SK-N-SH treated with all-trans-retinoic acid at 6 μM for 48 hours (cell line): ENCODE measurements at regions not wholly inside any gene's neighbourhood (a gene's known extent, or its start where the extent isn't known, plus 50 kb on each side); places are given as distances from the start of the nearest gene placed in this dataset.

Source experiments
- ATAC-seq: fragments of 200-7000 bp; cut with Tn5 transposase; 3 replicates; pipeline ENCODE4 v1.9.1; 2020; ENCODE audit warnings: mild to moderate bottlenecking, moderate library complexity
- ARNTL ChIP-seq: fragments of 450-650 bp; formaldehyde crosslinking; IDR thresholded peaks from 2 replicates; pipeline ENCODE4 v1.5.0; 2020; ENCODE audit warnings: low read depth, mild to moderate bottlenecking, moderate library complexity, borderline replicate concordance
- BACH2 ChIP-seq: fragments of 250-450 bp; sonication (Bioruptor Pico); IDR thresholded peaks from 2 replicates; pipeline ENCODE4 v1.9.0; 2021; ENCODE audit warnings: mild to moderate bottlenecking, borderline replicate concordance
- CSDC2 ChIP-seq: fragments of 250-450 bp; sonication (Bioruptor Pico); IDR thresholded peaks from 2 replicates; pipeline ENCODE4 v1.5.0; 2020; ENCODE audit warnings: mild to moderate bottlenecking, moderate library complexity
- ESRRG ChIP-seq: fragments of 250-450 bp; sonication (Bioruptor Pico); IDR thresholded peaks from 2 replicates; pipeline ENCODE4 v1.6.1; 2021; ENCODE audit warnings: mild to moderate bottlenecking
- GLIS3 ChIP-seq: fragments of 250-450 bp; sonication (Bioruptor Pico); IDR thresholded peaks from 2 replicates; pipeline ENCODE4 v1.5.0; 2020; ENCODE audit warnings: mild to moderate bottlenecking, moderate library complexity
- ISL1 ChIP-seq: fragments of 250-450 bp; sonication (Bioruptor Pico); IDR thresholded peaks from 2 replicates; pipeline ENCODE4 v2.1.2; 2022; ENCODE audit warnings: mild to moderate bottlenecking, moderate library complexity
- OSR1 ChIP-seq: fragments of 250-450 bp; sonication (Bioruptor Pico); IDR thresholded peaks from 2 replicates; pipeline ENCODE4 v1.8.0; 2022; ENCODE audit warnings: moderate library complexity, mild to moderate bottlenecking, inconsistent platforms
- PPARA ChIP-seq: fragments of 250-450 bp; sonication (Bioruptor Pico); IDR thresholded peaks from 2 replicates; pipeline ENCODE4 v1.5.0; 2020; ENCODE audit warnings: mild to moderate bottlenecking, borderline replicate concordance
- RARB ChIP-seq: fragments of 250-450 bp; sonication (Bioruptor Pico); IDR thresholded peaks from 2 replicates; pipeline ENCODE4 v1.8.0; 2021; ENCODE audit warnings: mild to moderate bottlenecking, moderate library complexity
- TCF4 ChIP-seq: fragments of 250-450 bp; sonication (Bioruptor Pico); IDR thresholded peaks from 2 replicates; pipeline ENCODE4 v1.8.0; 2021; ENCODE audit warnings: mild to moderate bottlenecking, moderate library complexity, borderline replicate concordance
- TOX ChIP-seq: fragments of 250-450 bp; sonication (Bioruptor Pico); IDR thresholded peaks from 2 replicates; pipeline ENCODE4 v1.8.0; 2021; ENCODE audit warnings: mild to moderate bottlenecking, moderate library complexity, borderline replicate concordance
- ZC3H10 ChIP-seq: fragments of 250-450 bp; sonication (Bioruptor Pico); IDR thresholded peaks from 2 replicates; pipeline ENCODE4 v1.5.1; 2021; ENCODE audit warnings: mild to moderate bottlenecking, moderate library complexity
- ZFP3 ChIP-seq: fragments of 250-450 bp; sonication (Bioruptor Pico); IDR thresholded peaks from 2 replicates; pipeline ENCODE4 v1.5.0; 2020; ENCODE audit warnings: mild to moderate bottlenecking, moderate library complexity
- ZFP30 ChIP-seq: fragments of 450-650 bp; formaldehyde crosslinking; IDR thresholded peaks from 2 replicates; pipeline ENCODE4 v1.5.0; 2022; ENCODE audit warnings: mild to moderate bottlenecking, moderate library complexity
- ZNF565 ChIP-seq: fragments of 450-650 bp; formaldehyde crosslinking; conservative IDR thresholded peaks from 2 replicates; pipeline ENCODE4 v1.5.0; 2020; ENCODE audit warnings: low read depth, mild to moderate bottlenecking, moderate library complexity
- ZNF70 ChIP-seq: fragments of 450-650 bp; formaldehyde crosslinking; IDR thresholded peaks from 2 replicates; pipeline ENCODE4 v1.5.0; 2020; ENCODE audit warnings: mild to moderate bottlenecking, moderate library complexity
- ZNF8 ChIP-seq: fragments of 450-650 bp; formaldehyde crosslinking; IDR thresholded peaks from 2 replicates; pipeline ENCODE4 v1.5.0; 2020; ENCODE audit warnings: mild to moderate bottlenecking, moderate library complexity
- TF ChIP-seq, protein P1 (sequence below): fragments of 250-450 bp; sonication (Bioruptor Pico); IDR thresholded peaks from 2 replicates; pipeline ENCODE4 v1.8.0; 2021; ENCODE audit warnings: low read depth, mild to moderate bottlenecking, moderate library complexity, borderline replicate concordance
- TF ChIP-seq, protein P2 (sequence below): fragments of 250-450 bp; sonication (Bioruptor Pico); IDR thresholded peaks from 2 replicates; pipeline ENCODE4 v1.5.0; 2020; ENCODE audit warnings: mild to moderate bottlenecking, moderate library complexity
- TF ChIP-seq, protein P3 (sequence below): fragments of 250-450 bp; sonication (Bioruptor Pico); IDR thresholded peaks from 2 replicates; pipeline ENCODE4 v1.5.1; 2021; ENCODE audit warnings: mild to moderate bottlenecking, moderate library complexity
- TF ChIP-seq, protein P4 (sequence below): fragments of 250-450 bp; sonication (Bioruptor Pico); IDR thresholded peaks from 2 replicates; pipeline ENCODE4 v1.5.1; 2020; ENCODE audit warnings: low read depth, mild to moderate bottlenecking, moderate library complexity

DNA sequence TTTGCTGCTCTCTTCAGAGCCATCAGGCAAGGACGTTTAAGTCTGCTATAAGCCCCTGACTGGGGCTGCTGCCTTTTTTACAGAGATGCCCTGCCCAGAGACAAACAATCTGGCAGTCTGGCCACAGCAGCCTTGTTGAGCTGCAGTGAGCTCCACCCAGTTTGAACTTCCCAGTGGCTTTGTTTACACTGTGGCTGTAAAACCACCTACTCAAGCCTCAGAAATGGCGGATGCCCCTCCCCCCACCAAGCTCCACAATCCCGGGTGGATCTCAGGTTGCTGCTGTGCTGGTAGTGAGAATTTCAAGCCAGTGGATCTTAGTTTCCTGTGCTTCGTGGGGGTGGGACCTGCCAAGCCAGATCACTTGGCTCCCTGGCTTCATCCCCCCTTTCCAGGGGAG lies 59.7 kb upstream of the SNCAIP start:
- TF ChIP-seq, protein P1, sequence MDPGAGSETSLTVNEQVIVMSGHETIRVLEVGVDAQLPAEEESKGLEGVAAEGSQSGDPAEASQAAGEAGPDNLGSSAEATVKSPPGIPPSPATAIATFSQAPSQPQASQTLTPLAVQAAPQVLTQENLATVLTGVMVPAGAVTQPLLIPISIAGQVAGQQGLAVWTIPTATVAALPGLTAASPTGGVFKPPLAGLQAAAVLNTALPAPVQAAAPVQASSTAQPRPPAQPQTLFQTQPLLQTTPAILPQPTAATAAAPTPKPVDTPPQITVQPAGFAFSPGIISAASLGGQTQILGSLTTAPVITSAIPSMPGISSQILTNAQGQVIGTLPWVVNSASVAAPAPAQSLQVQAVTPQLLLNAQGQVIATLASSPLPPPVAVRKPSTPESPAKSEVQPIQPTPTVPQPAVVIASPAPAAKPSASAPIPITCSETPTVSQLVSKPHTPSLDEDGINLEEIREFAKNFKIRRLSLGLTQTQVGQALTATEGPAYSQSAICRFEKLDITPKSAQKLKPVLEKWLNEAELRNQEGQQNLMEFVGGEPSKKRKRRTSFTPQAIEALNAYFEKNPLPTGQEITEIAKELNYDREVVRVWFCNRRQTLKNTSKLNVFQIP (CRISPR knock-in tag) = no peak
- TF ChIP-seq ESRRG (no peak), ZFP3 (no peak)
- no peak for ATAC-seq

DNA sequence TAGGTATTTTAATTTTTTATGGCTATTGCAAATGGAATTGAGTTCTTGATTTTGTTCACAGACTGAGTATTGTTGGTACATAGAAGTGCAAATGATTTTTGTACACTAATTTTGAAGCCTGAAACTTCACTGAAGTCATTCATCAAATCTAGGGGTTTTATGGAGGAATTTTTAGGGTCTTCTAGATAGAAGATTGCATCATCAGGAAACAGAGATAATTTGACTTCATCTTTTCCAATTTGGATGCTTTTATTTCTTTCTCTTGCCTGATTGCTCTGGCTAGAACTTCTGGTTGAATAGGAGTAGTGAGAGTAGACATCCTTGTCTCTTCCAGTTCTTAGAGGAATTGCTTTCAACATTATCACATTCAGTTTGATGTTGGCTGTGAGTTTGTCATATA lies 58.2 kb upstream of the SNCAIP start:
- no peak for ATAC-seq
- TF ChIP-seq OSR1 (CRISPR knock-in tag) (no peak), CSDC2 (CRISPR knock-in tag) (no peak), ZNF70 (CRISPR knock-in tag) (no peak), BACH2 (CRISPR knock-in tag) (no peak), ARNTL (CRISPR knock-in tag) (no peak), ZFP30 (no peak), ZC3H10 (CRISPR knock-in tag) (no peak), ZFP3 (no peak), TCF4 (CRISPR knock-in tag) (no peak), ISL1 (no peak), PPARA (CRISPR knock-in tag) (no peak), GLIS3 (CRISPR knock-in tag) (no peak), ZNF565 (no peak), ESRRG (no peak), ZNF8 (no peak)
- TF ChIP-seq, protein P2, sequence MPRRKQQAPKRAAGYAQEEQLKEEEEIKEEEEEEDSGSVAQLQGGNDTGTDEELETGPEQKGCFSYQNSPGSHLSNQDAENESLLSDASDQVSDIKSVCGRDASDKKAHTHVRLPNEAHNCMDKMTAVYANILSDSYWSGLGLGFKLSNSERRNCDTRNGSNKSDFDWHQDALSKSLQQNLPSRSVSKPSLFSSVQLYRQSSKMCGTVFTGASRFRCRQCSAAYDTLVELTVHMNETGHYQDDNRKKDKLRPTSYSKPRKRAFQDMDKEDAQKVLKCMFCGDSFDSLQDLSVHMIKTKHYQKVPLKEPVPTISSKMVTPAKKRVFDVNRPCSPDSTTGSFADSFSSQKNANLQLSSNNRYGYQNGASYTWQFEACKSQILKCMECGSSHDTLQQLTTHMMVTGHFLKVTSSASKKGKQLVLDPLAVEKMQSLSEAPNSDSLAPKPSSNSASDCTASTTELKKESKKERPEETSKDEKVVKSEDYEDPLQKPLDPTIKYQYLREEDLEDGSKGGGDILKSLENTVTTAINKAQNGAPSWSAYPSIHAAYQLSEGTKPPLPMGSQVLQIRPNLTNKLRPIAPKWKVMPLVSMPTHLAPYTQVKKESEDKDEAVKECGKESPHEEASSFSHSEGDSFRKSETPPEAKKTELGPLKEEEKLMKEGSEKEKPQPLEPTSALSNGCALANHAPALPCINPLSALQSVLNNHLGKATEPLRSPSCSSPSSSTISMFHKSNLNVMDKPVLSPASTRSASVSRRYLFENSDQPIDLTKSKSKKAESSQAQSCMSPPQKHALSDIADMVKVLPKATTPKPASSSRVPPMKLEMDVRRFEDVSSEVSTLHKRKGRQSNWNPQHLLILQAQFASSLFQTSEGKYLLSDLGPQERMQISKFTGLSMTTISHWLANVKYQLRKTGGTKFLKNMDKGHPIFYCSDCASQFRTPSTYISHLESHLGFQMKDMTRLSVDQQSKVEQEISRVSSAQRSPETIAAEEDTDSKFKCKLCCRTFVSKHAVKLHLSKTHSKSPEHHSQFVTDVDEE = no peak
- TF ChIP-seq, protein P3, sequence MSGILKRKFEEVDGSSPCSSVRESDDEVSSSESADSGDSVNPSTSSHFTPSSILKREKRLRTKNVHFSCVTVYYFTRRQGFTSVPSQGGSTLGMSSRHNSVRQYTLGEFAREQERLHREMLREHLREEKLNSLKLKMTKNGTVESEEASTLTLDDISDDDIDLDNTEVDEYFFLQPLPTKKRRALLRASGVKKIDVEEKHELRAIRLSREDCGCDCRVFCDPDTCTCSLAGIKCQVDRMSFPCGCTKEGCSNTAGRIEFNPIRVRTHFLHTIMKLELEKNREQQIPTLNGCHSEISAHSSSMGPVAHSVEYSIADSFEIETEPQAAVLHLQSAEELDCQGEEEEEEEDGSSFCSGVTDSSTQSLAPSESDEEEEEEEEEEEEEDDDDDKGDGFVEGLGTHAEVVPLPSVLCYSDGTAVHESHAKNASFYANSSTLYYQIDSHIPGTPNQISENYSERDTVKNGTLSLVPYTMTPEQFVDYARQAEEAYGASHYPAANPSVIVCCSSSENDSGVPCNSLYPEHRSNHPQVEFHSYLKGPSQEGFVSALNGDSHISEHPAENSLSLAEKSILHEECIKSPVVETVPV (CRISPR knock-in tag) = no peak
- TF ChIP-seq, protein P1 (CRISPR knock-in tag) = no peak
- TF ChIP-seq, protein P4, sequence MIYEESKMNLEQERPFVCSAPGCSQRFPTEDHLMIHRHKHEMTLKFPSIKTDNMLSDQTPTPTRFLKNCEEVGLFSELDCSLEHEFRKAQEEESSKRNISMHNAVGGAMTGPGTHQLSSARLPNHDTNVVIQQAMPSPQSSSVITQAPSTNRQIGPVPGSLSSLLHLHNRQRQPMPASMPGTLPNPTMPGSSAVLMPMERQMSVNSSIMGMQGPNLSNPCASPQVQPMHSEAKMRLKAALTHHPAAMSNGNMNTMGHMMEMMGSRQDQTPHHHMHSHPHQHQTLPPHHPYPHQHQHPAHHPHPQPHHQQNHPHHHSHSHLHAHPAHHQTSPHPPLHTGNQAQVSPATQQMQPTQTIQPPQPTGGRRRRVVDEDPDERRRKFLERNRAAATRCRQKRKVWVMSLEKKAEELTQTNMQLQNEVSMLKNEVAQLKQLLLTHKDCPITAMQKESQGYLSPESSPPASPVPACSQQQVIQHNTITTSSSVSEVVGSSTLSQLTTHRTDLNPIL (CRISPR knock-in tag) = no peak

DNA sequence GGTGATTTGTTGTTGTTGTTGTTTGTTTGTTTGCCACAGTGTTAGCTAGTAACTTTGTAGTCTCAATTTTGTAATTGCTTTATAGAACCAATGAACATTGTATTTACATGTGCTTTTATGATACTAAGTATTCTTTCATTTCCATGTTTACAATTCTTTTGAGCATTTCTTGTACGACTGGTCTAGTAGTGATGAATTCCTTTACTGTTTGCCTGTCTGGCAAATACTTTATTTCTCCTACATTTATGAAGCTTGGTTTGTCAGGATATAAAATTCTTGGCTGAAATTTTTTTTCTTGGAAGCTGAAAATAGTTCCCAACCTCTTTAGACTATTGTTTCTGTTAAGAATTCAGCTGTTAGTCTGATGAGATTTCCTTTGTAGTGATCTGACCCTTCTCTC lies 55.6 kb upstream of the SNCAIP start:
- no peak for TF ChIP-seq ZC3H10 (CRISPR knock-in tag)
- TF ChIP-seq ZFP3 = no peak
- TF ChIP-seq, protein P1 (CRISPR knock-in tag) = no peak
- no peak for TF ChIP-seq BACH2 (CRISPR knock-in tag)
- no peak for TF ChIP-seq ARNTL (CRISPR knock-in tag)
- no peak for TF ChIP-seq ZNF70 (CRISPR knock-in tag)
- no peak for TF ChIP-seq ZNF565
- TF ChIP-seq GLIS3 (CRISPR knock-in tag) = no peak
- TF ChIP-seq TOX (CRISPR knock-in tag) = no peak
- no peak for TF ChIP-seq RARB (CRISPR knock-in tag)
- TF ChIP-seq OSR1 (CRISPR knock-in tag) = no peak
- ATAC-seq = no peak
